LNCaP clone FGC (cell line): ENCODE measurements at regions not wholly inside any gene's neighbourhood (a gene's known extent, or its start where the extent isn't known, plus 50 kb on each side); places are given as distances from the start of the nearest gene placed in this dataset.
"Not testable (repeated sequence)": the region's sequence is repeated elsewhere in the genome, so short reads cannot be mapped to it uniquely, and the experiment has no call there.

ENCODE experiments used
- DNase-seq: peaks from one replicate; pipeline ENCODE4 v3.0.0-alpha.2; 2011; ENCODE audit warnings: low read depth
- H3K4me3 ChIP-seq: 2 replicates; pipeline ENCODE4 v1.5.1; 2011; ENCODE audit warnings: mild to moderate bottlenecking, low read depth, low read length, control low read depth
- CTCF ChIP-seq: IDR thresholded peaks from 2 replicates; pipeline ENCODE4 v1.5.1; 2012; ENCODE audit warnings: mild to moderate bottlenecking; ENCODE audit not compliant: control insufficient read depth, insufficient read depth; ENCODE audit errors: extremely low read depth

- no peak for DNase-seq
- TF ChIP-seq CTCF: no peak
- H3K4me3 ChIP-seq: no peak overlapping the region
Observed at GRCh38 chr13:80946008-80946802, 605.3 kb upstream of the SPRY2 start.

GRCh38 chr13:80945328-80945727 lies 604.4 kb upstream of the SPRY2 start:
- DNase-seq: no peak
- H3K4me3 ChIP-seq: no peak overlapping the region
- TF ChIP-seq CTCF: no peak

GRCh38 chr13:80939581-80939980 lies 598.7 kb upstream of the SPRY2 start:
- DNase-seq: no peak
- H3K4me3 ChIP-seq: no peak overlapping the region
- TF ChIP-seq CTCF: no peak

- no peak overlapping the region for H3K4me3 ChIP-seq
- DNase-seq: no peak
- TF ChIP-seq CTCF: no peak
Observed at GRCh38 chr13:80931766-80932165, 590.8 kb upstream of the SPRY2 start.

- DNase-seq: no peak
Observed at GRCh38 chr13:80931118-80931517, 590.2 kb upstream of the SPRY2 start.

GRCh38 chr13:80928241-80928640 lies 587.3 kb upstream of the SPRY2 start:
- H3K4me3 ChIP-seq: no peak overlapping the region
- no peak for TF ChIP-seq CTCF

More at GRCh38 chr13:80931118-80931517, 590.2 kb upstream of the SPRY2 start:
- no peak overlapping the region for H3K4me3 ChIP-seq
- TF ChIP-seq CTCF: no peak

GRCh38 chr13:80926024-80926423 lies 585.1 kb upstream of the SPRY2 start:
- not testable (repeated sequence) for H3K4me3 ChIP-seq, DNase-seq

More at GRCh38 chr13:80928241-80928640, 587.3 kb upstream of the SPRY2 start:
- DNase-seq: no peak
